Calu3 (cell line): ENCODE measurements at regions not wholly inside any gene's neighbourhood (a gene's known extent, or its start where the extent isn't known, plus 50 kb on each side); places are given as distances from the start of the nearest gene placed in this dataset.

Experiments
- BruUV-seq: library from RNA; stranded (reverse); fragments of 400-500 nt; replicated peaks from 2 replicates; lab custom pipeline; 2021; lab: Mats Ljungman, UMichigan
- CTCF ChIA-PET: fragments of 300-600 bp; sonication (Branson Sonifier 250); formaldehyde crosslinking; loops from one replicate; lab custom pipeline; 2022; ENCODE audit warnings: antibody characterized with exemption; lab: Charles Lee
- DNase-seq: peaks from one replicate; pipeline ENCODE4 v3.0.0; 2022
- H3K27ac Mint-ChIP-seq: one replicate; pipeline ENCODE4 v1.8.0; 2022; ENCODE audit warnings: mixed read lengths; ENCODE audit not compliant: unreplicated experiment
- H3K27me3 Mint-ChIP-seq: one replicate; pipeline ENCODE4 v1.8.0; 2022; ENCODE audit warnings: mixed read lengths; ENCODE audit not compliant: unreplicated experiment
- H3K36me3 Mint-ChIP-seq: one replicate; pipeline ENCODE4 v1.8.0; 2022; ENCODE audit warnings: mild to moderate bottlenecking, moderate library complexity, mixed read lengths; ENCODE audit not compliant: insufficient read depth, unreplicated experiment
- H3K4me1 Mint-ChIP-seq: one replicate; pipeline ENCODE4 v1.8.0; 2022; ENCODE audit warnings: mild to moderate bottlenecking, low read depth, mixed read lengths; ENCODE audit not compliant: unreplicated experiment
- H3K4me3 Mint-ChIP-seq: one replicate; pipeline ENCODE4 v1.8.0; 2022; ENCODE audit warnings: mild to moderate bottlenecking, low read depth, moderate library complexity, mixed read lengths; ENCODE audit not compliant: unreplicated experiment
- H3K9me3 Mint-ChIP-seq: one replicate; pipeline ENCODE4 v1.8.0; 2022; ENCODE audit warnings: low read depth, mixed read lengths; ENCODE audit not compliant: unreplicated experiment
- intact Hi-C: fragments of 100-400 bp; cut with micrococcal nuclease; formaldehyde crosslinking; loops from one replicate; pipeline ENCODE4 v1.10.0; 2022; ENCODE audit not compliant: unreplicated experiment
- TF ChIP-seq, protein P1 (sequence below): fragments of 200-600 bp; IDR thresholded peaks from one replicate; pipeline ENCODE4 v1.8.0; 2022; ENCODE audit warnings: antibody characterized with exemption; ENCODE audit not compliant: unreplicated experiment

GRCh38 chr1:29597861-29598260 is 361.5 kb downstream of the PTPRU start:
- Mint-ChIP-seq H3K36me3 (peaks cover 5% of the 10 kb centered on the region), H3K27me3 (peaks cover 88% of the 10 kb centered on the region), H3K4me1 (no peaks in the 10 kb centered on the region), H3K9me3 (no peaks in the 10 kb centered on the region), H3K4me3 (no peak overlapping the region), H3K27ac (no peak overlapping the region)
- TF ChIP-seq, protein P1, sequence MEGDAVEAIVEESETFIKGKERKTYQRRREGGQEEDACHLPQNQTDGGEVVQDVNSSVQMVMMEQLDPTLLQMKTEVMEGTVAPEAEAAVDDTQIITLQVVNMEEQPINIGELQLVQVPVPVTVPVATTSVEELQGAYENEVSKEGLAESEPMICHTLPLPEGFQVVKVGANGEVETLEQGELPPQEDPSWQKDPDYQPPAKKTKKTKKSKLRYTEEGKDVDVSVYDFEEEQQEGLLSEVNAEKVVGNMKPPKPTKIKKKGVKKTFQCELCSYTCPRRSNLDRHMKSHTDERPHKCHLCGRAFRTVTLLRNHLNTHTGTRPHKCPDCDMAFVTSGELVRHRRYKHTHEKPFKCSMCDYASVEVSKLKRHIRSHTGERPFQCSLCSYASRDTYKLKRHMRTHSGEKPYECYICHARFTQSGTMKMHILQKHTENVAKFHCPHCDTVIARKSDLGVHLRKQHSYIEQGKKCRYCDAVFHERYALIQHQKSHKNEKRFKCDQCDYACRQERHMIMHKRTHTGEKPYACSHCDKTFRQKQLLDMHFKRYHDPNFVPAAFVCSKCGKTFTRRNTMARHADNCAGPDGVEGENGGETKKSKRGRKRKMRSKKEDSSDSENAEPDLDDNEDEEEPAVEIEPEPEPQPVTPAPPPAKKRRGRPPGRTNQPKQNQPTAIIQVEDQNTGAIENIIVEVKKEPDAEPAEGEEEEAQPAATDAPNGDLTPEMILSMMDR: no peak
- CTCF ChIA-PET: interaction anchor here (0.5 kb wide), 1 partner anchor 90 kb away, joined by 4 read pairs; no protein-coding TSS in a partner anchor
- intact Hi-C loops: no loop called here
- no TSS peak for BruUV-seq
- no peak for DNase-seq

GRCh38 chr1:29593601-29594382 is 357.5 kb downstream of the PTPRU start:
- CTCF ChIA-PET: no interaction called here
- BruUV-seq: no TSS peak
- Mint-ChIP-seq H3K9me3 (no peaks in the 10 kb centered on the region), H3K4me3 (no peak overlapping the region), H3K36me3 (peaks cover 5% of the 10 kb centered on the region), H3K27ac (no peak overlapping the region), H3K4me1 (peaks cover 6% of the 10 kb centered on the region), H3K27me3 (peaks cover 93% of the 10 kb centered on the region)
- TF ChIP-seq, protein P1: no peak
- intact Hi-C loops: no loop called here
- DNase-seq: no peak

DNA sequence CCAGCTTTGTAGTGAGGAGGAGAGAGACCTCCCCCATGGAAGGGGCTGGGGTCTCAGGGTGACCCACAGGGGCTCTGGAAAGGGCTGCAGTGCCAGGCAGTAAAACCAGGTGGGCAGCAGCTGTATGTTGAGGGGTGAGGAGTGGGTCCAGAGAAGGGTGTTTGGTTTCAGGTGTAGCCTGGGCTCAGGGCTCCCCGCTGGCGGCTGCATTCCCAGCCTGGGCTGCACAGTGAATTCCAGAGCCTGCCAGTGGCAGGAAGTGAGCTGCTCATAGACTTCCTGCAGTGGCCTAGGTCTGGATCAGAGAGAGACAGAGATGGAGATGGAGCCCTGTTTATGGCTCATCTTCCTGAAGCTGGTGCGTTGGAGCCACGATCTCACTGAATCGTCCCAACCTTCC is 356.4 kb downstream of the PTPRU start:
- TF ChIP-seq, protein P1: no peak
- peaks cover 93% of the 10 kb centered on the region for H3K27me3 Mint-ChIP-seq
- CTCF ChIA-PET: no interaction called here
- H3K27ac Mint-ChIP-seq: no peak overlapping the region
- intact Hi-C loops: no loop called here
- peaks cover 6% of the 10 kb centered on the region for H3K4me1 Mint-ChIP-seq
- no peak overlapping the region for H3K4me3 Mint-ChIP-seq
- H3K36me3 Mint-ChIP-seq: peaks cover 5% of the 10 kb centered on the region
- no peak for DNase-seq
- H3K9me3 Mint-ChIP-seq: no peaks in the 10 kb centered on the region
- BruUV-seq: no TSS peak

DNA sequence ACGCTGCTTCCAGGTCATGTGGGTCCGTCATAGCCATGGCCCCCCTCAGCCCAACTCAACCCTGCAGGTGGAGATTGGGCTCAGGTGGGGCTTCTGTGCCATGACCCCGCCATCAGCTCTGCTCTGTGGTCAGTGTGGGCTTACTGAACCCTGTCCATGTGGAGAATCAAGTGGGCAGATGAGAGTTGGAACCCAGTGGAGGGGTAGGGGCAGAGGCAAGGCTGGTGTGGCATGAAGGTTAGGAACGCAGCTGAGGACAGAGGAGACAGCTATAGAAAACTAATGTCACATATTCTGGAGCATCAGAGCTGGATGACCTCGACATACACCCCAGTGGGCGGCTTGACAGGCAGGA is 355.9 kb downstream of the PTPRU start:
- Mint-ChIP-seq H3K27ac (no peak overlapping the region), H3K4me1 (peaks cover 6% of the 10 kb centered on the region)

More for the DNA sequence above, 355.9 kb downstream of the PTPRU start:
- Mint-ChIP-seq H3K4me3 (no peak overlapping the region), H3K27me3 (peaks cover 93% of the 10 kb centered on the region), H3K9me3 (no peaks in the 10 kb centered on the region), H3K36me3 (peaks cover 5% of the 10 kb centered on the region)
- BruUV-seq: no TSS peak
- intact Hi-C loops: no loop called here
- CTCF ChIA-PET: no interaction called here
- DNase-seq: no peak
- TF ChIP-seq, protein P1: no peak
